ENCODE measurements at regions not wholly inside any gene's neighbourhood (a gene's known extent, or its start where the extent isn't known, plus 50 kb on each side); places are given as distances from the start of the nearest gene placed in this dataset.

DNA sequence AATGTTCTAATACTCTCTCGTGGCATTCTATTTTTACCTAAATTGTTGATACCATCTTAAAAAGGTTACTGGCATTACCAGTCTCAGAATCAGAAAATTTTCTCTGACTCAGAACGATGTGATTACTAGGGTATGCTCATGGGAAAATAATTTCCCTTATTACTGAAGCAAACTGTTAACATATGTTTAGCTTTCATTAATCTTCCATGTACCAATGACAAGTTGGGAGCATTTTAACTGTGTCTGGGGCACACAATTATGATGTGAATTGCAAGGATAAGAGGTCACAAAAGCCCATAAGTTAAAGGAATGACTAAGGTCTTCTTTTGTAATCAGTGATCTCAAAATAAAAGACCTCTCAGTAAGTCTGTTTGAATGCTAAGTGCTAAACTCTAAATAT, 1254.6 kb downstream of the PCDH18 start:
- ChIA-PET POLR2A (no interaction called here), CTCF (no interaction called here)
- no peaks in the 10 kb centered on the region for H3K4me1 ChIP-seq (ENCODE audit: control insufficient read depth in 2 of 2, insufficient read depth in 2 of 2, low read length in 2 of 2)
- ATAC-seq (ENCODE audit: low read depth) (no peak), DNase-seq (no peak)
- H3K4me2 ChIP-seq (replicated peaks; ENCODE audit: low read depth, low read length, poor library complexity, severe bottlenecking), result no peak overlapping the region
- H3K4me3 ChIP-seq (ENCODE audit: control extremely low read depth in 1 of 5, extremely low read depth in 1 of 5, insufficient read depth in 1 of 5, low read depth in 2 of 5, low read length in 4 of 5), result no peak overlapping the region
- Mint-ChIP-seq H3K27me3 (no peaks in the 10 kb centered on the region), H3K4me3 (no peak overlapping the region), H3K4me1 (no peaks in the 10 kb centered on the region), H3K27ac (no peak overlapping the region), H3K9me3 (ENCODE audit: insufficient read depth) (peaks cover 3% of the 10 kb centered on the region)
- no CpG with 5 or more reads among the region's 2 CpGs for WGBS (ENCODE audit: insufficient coverage)
- no peak overlapping the region for H2AFZ ChIP-seq (ENCODE audit: insufficient read depth, low read depth, low read length, poor library complexity, severe bottlenecking)
- no peaks in the 10 kb centered on the region for H4K20me1 ChIP-seq (ENCODE audit: control insufficient read depth, insufficient read depth, low read length, poor library complexity, severe bottlenecking)
- no peak overlapping the region for H3K9ac ChIP-seq (ENCODE audit: low read length)
- no peaks in the 10 kb centered on the region for H3K36me3 ChIP-seq (replicated peaks in 1 of 2; ENCODE audit: control extremely low read depth in 1 of 2, control insufficient read depth in 1 of 2, extremely low read depth in 1 of 2, insufficient read depth in 2 of 2, low read length in 1 of 2)
- no peaks in the 10 kb centered on the region for H3K27me3 ChIP-seq (replicated peaks in 1 of 4; ENCODE audit: control extremely low read depth in 1 of 4, control insufficient read depth in 3 of 4, insufficient read depth in 4 of 4, low read length in 3 of 4)
- H3K79me2 ChIP-seq (ENCODE audit: control insufficient read depth, insufficient read depth, low read length), result no peaks in the 10 kb centered on the region
- intact Hi-C loops (cut with micrococcal nuclease), result no loop called here
- peaks cover 0 to 1% (median 0%) of the 10 kb centered on the region in 3 donors for H3K9me3 ChIP-seq (ENCODE audit: control extremely low read depth in 1 of 3, control insufficient read depth in 2 of 3, insufficient read depth in 1 of 3, low read length in 2 of 3)
- no peak overlapping the region for H3K27ac ChIP-seq (ENCODE audit: low read length in 2 of 2)
- no peak for TF ChIP-seq EZH2 (IDR thresholded peaks at IDR 0.05; ENCODE audit: borderline replicate concordance, insufficient read depth, low read depth, low read length, poor library complexity, severe bottlenecking)
- no peak for TF ChIP-seq CTCF (IDR thresholded peaks at IDR 0.05)

DNA sequence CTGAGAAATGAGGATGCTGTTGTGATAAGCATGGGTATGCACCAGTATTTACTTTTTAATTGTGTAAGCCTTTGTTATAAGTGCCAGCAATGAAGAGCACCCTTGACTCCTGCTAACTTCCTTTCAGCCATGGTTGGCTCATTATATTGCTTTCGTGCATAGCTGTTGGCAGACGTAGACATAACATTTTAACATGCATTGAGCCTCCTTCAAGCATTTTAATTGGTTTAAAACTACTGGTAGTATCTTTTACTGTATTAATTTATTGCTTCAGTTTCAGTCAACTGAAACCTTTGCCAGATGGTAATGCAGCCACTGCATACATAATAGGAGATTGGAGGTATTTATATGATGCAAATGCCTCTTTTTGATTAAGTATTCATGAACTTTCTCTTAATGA, 1285.4 kb downstream of the PCDH18 start:
- no peak overlapping the region for H3K27ac ChIP-seq (ENCODE audit: low read length in 2 of 2)
- no peak overlapping the region for H2AFZ ChIP-seq (ENCODE audit: insufficient read depth, low read depth, low read length, poor library complexity, severe bottlenecking)
- DNase-seq, result no peak
- intact Hi-C loops (cut with micrococcal nuclease), result no loop called here
- H3K9me3 ChIP-seq (ENCODE audit: control extremely low read depth in 1 of 3, control insufficient read depth in 2 of 3, insufficient read depth in 1 of 3, low read length in 2 of 3), result no peaks in the 10 kb centered on the region
- WGBS (ENCODE audit: insufficient coverage), result no CpG with 5 or more reads among the region's 2 CpGs
- ATAC-seq (ENCODE audit: low read depth), result no peak
- H3K4me3 Mint-ChIP-seq, result no peak overlapping the region
- no peaks in the 10 kb centered on the region for H3K4me1 ChIP-seq (ENCODE audit: control insufficient read depth in 2 of 2, insufficient read depth in 2 of 2, low read length in 2 of 2)
- no peaks in the 10 kb centered on the region for H3K27me3 Mint-ChIP-seq
- POLR2A ChIA-PET, result no interaction called here
- no peak overlapping the region for H3K4me2 ChIP-seq (replicated peaks; ENCODE audit: low read depth, low read length, poor library complexity, severe bottlenecking)
- H3K4me1 Mint-ChIP-seq, result no peaks in the 10 kb centered on the region
- H3K36me3 ChIP-seq (replicated peaks in 1 of 2; ENCODE audit: control extremely low read depth in 1 of 2, control insufficient read depth in 1 of 2, extremely low read depth in 1 of 2, insufficient read depth in 2 of 2, low read length in 1 of 2), result no peaks in the 10 kb centered on the region
- H3K27me3 ChIP-seq (replicated peaks in 1 of 4; ENCODE audit: control extremely low read depth in 1 of 4, control insufficient read depth in 3 of 4, insufficient read depth in 4 of 4, low read length in 3 of 4), result no peaks in the 10 kb centered on the region
- H3K79me2 ChIP-seq (ENCODE audit: control insufficient read depth, insufficient read depth, low read length), result no peaks in the 10 kb centered on the region
- no peaks in the 10 kb centered on the region for H4K20me1 ChIP-seq (ENCODE audit: control insufficient read depth, insufficient read depth, low read length, poor library complexity, severe bottlenecking)
- no peak overlapping the region for H3K4me3 ChIP-seq (ENCODE audit: control extremely low read depth in 1 of 5, extremely low read depth in 1 of 5, insufficient read depth in 1 of 5, low read depth in 2 of 5, low read length in 4 of 5)
- H3K27ac Mint-ChIP-seq, result no peak overlapping the region
- CTCF ChIA-PET, result no interaction called here
- no peak overlapping the region for H3K9ac ChIP-seq (ENCODE audit: low read length)
- TF ChIP-seq CTCF (IDR thresholded peaks at IDR 0.05), result no peak
- no peak for TF ChIP-seq EZH2 (IDR thresholded peaks at IDR 0.05; ENCODE audit: borderline replicate concordance, insufficient read depth, low read depth, low read length, poor library complexity, severe bottlenecking)
- peaks cover 2% of the 10 kb centered on the region for H3K9me3 Mint-ChIP-seq (ENCODE audit: insufficient read depth)
